Tibial nerve (tissue), 4 donors: ENCODE measurements at regions not wholly inside any gene's neighbourhood (a gene's known extent, or its start where the extent isn't known, plus 50 kb on each side); places are given as distances from the start of the nearest gene placed in this dataset.

Experiments used
- EP300 ChIP-seq, 2 donors: sonication (generic); formaldehyde crosslinking; IDR thresholded peaks; one replicate each; pipeline ENCODE4 v1.6.1; 2017; ENCODE audit warnings: antibody characterized with exemption in 2 of 2, mild to moderate bottlenecking in 1 of 2
- POLR2A ChIP-seq, 2 donors: fragments of 450-650 bp; IDR thresholded peaks; one replicate each; pipeline ENCODE4 v1.6.1; 2017; ENCODE audit warnings: antibody characterized with exemption in 2 of 2, mild to moderate bottlenecking in 2 of 2, moderate library complexity in 2 of 2
- TF ChIP-seq, protein P1 (sequence below), 5 experiments: fragments of 200-600 bp in 3 of 5; fragments of 450-650 bp in 2 of 5; sonication (generic) in 3 of 5; IDR thresholded peaks; one replicate each; pipeline ENCODE4 v1.5.1; 2016 to 2019; ENCODE audit warnings: antibody characterized with exemption in 5 of 5, mild to moderate bottlenecking in 3 of 5, moderate library complexity in 2 of 5

GRCh38 chr18:8933714-8934284 is 168.7 kb upstream of the NDUFV2 start:
- TF ChIP-seq, protein P1, sequence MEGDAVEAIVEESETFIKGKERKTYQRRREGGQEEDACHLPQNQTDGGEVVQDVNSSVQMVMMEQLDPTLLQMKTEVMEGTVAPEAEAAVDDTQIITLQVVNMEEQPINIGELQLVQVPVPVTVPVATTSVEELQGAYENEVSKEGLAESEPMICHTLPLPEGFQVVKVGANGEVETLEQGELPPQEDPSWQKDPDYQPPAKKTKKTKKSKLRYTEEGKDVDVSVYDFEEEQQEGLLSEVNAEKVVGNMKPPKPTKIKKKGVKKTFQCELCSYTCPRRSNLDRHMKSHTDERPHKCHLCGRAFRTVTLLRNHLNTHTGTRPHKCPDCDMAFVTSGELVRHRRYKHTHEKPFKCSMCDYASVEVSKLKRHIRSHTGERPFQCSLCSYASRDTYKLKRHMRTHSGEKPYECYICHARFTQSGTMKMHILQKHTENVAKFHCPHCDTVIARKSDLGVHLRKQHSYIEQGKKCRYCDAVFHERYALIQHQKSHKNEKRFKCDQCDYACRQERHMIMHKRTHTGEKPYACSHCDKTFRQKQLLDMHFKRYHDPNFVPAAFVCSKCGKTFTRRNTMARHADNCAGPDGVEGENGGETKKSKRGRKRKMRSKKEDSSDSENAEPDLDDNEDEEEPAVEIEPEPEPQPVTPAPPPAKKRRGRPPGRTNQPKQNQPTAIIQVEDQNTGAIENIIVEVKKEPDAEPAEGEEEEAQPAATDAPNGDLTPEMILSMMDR (IDR thresholded peaks at IDR 0.05): no peak
- TF ChIP-seq POLR2A (IDR thresholded peaks at IDR 0.05): no peak
- TF ChIP-seq EP300 (IDR thresholded peaks at IDR 0.05): no peak
